AG09309 (cell line): ENCODE measurements at regions not wholly inside any gene's neighbourhood (a gene's known extent, or its start where the extent isn't known, plus 50 kb on each side); places are given as distances from the start of the nearest gene placed in this dataset.
A peak's percentile ranks its signal among the peaks of the same experiment; 100 is the strongest.
"Not testable (repeated sequence)": the region's sequence is repeated elsewhere in the genome, so short reads cannot be mapped to it uniquely, and the experiment has no call there.

Experiments
- DNase-seq: peaks from one replicate; pipeline ENCODE4 v3.0.0-alpha.2; 2010; ENCODE audit warnings: low read depth
- H3K4me3 ChIP-seq: 2 replicates; pipeline ENCODE4 v1.5.1; 2011; ENCODE audit warnings: mild to moderate bottlenecking, low read depth, low read length, moderate library complexity; ENCODE audit not compliant: control insufficient read depth
- CTCF ChIP-seq: IDR thresholded peaks from 2 replicates; pipeline ENCODE4 v1.5.1; 2011; ENCODE audit warnings: mild to moderate bottlenecking, low read depth, low read length, inconsistent platforms; ENCODE audit not compliant: insufficient read depth, control insufficient read depth; ENCODE audit errors: missing control alignments

GRCh38 chr15:26261413-26261812 lies 398.3 kb upstream of the ATP10A start:
- no peak overlapping the region for H3K4me3 ChIP-seq
- TF ChIP-seq CTCF, result no peak
- DNase-seq, result no peak

GRCh38 chr15:26260517-26261133 lies 397.5 kb upstream of the ATP10A start:
- no peak for DNase-seq
- TF ChIP-seq CTCF, result peak; percentile 91
- H3K4me3 ChIP-seq, result no peak overlapping the region

- TF ChIP-seq CTCF, result no peak
Measured at GRCh38 chr15:26259581-26259980, 396.5 kb upstream of the ATP10A start.

GRCh38 chr15:26244782-26245181 lies 381.7 kb upstream of the ATP10A start:
- DNase-seq, H3K4me3 ChIP-seq: not testable (repeated sequence)

More at GRCh38 chr15:26259581-26259980, 396.5 kb upstream of the ATP10A start:
- H3K4me3 ChIP-seq, result no peak overlapping the region
- no peak for DNase-seq

GRCh38 chr15:26243382-26243781 lies 380.3 kb upstream of the ATP10A start:
- H3K4me3 ChIP-seq, result no peak overlapping the region
- no peak for TF ChIP-seq CTCF
- no peak for DNase-seq

- H3K4me3 ChIP-seq, result no peak overlapping the region
- no peak for DNase-seq
- no peak for TF ChIP-seq CTCF
Measured at GRCh38 chr15:26242565-26243071, 379.5 kb upstream of the ATP10A start.

GRCh38 chr15:26235864-26236263 lies 372.7 kb upstream of the ATP10A start:
- no peak for TF ChIP-seq CTCF

More at GRCh38 chr15:26235864-26236263, 372.7 kb upstream of the ATP10A start:
- DNase-seq, result no peak
- H3K4me3 ChIP-seq, result no peak overlapping the region
